GM10266 (cell line): ENCODE measurements at regions not wholly inside any gene's neighbourhood (a gene's known extent, or its start where the extent isn't known, plus 50 kb on each side); places are given as distances from the start of the nearest gene placed in this dataset.

Experiments used
- DNase-seq: peaks from one replicate; pipeline ENCODE4 v3.0.0; 2012; ENCODE audit errors: extremely low spot score
- TF ChIP-seq, protein P1 (sequence below): IDR thresholded peaks from 2 replicates; pipeline ENCODE4 v1.5.1; 2012; ENCODE audit warnings: mild to moderate bottlenecking, low read depth; ENCODE audit not compliant: control insufficient read depth, insufficient read depth; ENCODE audit errors: missing control alignments

GRCh38 chr3:87468235-87468634, 191.9 kb upstream of the POU1F1 start:
- TF ChIP-seq, protein P1, sequence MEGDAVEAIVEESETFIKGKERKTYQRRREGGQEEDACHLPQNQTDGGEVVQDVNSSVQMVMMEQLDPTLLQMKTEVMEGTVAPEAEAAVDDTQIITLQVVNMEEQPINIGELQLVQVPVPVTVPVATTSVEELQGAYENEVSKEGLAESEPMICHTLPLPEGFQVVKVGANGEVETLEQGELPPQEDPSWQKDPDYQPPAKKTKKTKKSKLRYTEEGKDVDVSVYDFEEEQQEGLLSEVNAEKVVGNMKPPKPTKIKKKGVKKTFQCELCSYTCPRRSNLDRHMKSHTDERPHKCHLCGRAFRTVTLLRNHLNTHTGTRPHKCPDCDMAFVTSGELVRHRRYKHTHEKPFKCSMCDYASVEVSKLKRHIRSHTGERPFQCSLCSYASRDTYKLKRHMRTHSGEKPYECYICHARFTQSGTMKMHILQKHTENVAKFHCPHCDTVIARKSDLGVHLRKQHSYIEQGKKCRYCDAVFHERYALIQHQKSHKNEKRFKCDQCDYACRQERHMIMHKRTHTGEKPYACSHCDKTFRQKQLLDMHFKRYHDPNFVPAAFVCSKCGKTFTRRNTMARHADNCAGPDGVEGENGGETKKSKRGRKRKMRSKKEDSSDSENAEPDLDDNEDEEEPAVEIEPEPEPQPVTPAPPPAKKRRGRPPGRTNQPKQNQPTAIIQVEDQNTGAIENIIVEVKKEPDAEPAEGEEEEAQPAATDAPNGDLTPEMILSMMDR: no peak
- DNase-seq: no peak

GRCh38 chr3:87462228-87462627, 185.8 kb upstream of the POU1F1 start:
- TF ChIP-seq, protein P1: no peak
- no peak for DNase-seq

DNA sequence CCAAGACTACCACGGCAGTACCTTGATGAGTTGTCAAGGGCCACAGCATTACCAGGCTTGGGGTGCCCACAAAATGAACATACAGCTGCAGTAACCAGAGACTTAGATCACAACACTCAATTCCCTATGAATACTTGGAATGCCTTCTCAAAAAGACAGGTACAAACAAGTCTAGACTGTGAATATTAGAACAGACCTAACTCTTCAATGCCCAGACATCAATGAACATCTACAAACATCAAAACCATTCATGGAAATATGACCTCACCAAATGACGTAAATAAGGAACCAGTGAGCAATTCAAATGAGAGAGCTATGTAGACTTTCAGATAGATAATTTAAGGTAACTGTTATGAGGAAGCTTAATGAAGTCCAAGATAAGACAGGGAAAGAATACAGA, 185.1 kb upstream of the POU1F1 start:
- no peak for DNase-seq
- TF ChIP-seq, protein P1: no peak

DNA sequence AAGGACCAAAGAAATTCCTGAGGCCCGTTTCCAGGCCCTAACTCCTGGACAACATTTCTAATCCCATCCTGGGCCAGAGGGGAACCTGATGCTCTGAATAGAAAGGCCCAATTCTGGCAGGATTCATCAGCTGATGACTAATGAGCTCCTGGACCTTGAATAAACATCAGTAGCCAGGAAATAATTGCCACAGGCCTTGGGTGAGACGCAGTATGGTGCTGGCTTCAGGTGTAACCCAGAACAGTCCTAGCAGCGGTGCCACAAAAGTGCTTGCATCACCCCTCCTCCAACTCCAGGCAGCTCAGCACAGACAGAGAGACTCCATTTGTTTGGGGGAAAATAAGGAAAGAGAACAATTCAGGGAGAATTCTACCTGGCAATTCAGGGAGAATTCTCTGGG, 184.7 kb upstream of the POU1F1 start:
- TF ChIP-seq, protein P1: no peak
- DNase-seq: no peak

DNA sequence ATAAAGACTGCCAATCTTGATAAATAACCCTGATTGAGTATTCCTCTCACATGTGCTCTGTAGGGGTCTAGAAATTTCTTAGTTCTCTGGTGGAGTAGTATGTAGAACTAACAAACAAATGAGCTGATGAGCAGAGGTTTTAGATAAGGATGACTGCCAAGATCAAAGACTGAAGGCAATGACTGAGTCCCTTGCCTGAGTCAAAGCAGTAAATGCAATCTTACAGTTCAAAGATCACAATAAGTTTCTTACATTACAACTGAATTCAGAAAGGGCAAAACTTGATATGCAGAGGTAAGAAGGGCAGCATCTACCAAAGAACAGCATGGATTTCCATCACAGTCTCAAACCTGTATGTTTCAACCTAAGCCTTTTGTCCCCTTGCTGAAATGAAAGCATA, 172.2 kb upstream of the POU1F1 start:
- TF ChIP-seq, protein P1: no peak
- DNase-seq: no peak

DNA sequence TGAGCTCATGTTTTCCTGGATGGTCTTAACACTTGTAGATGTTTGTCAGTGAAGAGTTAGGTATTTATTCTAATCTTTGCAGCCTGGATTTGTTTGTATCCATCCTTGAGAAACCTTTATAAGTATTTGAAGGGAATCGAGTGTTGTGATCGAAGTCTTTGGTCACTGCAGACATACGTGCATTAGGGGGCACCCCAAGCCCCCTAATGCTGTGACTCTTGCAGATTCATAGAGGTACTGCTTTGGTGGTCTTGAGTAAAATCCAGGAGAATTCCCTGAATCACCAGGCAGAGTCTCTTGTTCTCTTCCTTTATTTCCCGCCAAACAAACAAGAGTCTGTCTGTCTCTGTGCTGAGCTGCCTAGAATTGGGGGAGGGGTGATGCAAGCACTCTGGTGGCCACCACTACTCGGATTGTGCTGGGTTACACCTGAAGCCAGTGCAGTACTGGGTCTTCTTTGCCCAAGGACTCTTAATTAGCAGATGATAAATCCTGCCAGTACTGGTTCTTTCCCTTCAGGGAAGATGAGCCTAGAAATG, 170.5 kb upstream of the POU1F1 start:
- DNase-seq: no peak
- TF ChIP-seq, protein P1: no peak

GRCh38 chr3:87442470-87442869, 166.1 kb upstream of the POU1F1 start:
- DNase-seq: no peak
- TF ChIP-seq, protein P1: no peak
